GM10266 (cell line): ENCODE measurements at regions not wholly inside any gene's neighbourhood (a gene's known extent, or its start where the extent isn't known, plus 50 kb on each side); places are given as distances from the start of the nearest gene placed in this dataset.

ENCODE experiments used
- DNase-seq: peaks from one replicate; pipeline ENCODE4 v3.0.0; 2012; ENCODE audit errors: extremely low spot score
- TF ChIP-seq, protein P1 (sequence below): IDR thresholded peaks from 2 replicates; pipeline ENCODE4 v1.5.1; 2012; ENCODE audit warnings: mild to moderate bottlenecking, low read depth; ENCODE audit not compliant: control insufficient read depth, insufficient read depth; ENCODE audit errors: missing control alignments

DNA sequence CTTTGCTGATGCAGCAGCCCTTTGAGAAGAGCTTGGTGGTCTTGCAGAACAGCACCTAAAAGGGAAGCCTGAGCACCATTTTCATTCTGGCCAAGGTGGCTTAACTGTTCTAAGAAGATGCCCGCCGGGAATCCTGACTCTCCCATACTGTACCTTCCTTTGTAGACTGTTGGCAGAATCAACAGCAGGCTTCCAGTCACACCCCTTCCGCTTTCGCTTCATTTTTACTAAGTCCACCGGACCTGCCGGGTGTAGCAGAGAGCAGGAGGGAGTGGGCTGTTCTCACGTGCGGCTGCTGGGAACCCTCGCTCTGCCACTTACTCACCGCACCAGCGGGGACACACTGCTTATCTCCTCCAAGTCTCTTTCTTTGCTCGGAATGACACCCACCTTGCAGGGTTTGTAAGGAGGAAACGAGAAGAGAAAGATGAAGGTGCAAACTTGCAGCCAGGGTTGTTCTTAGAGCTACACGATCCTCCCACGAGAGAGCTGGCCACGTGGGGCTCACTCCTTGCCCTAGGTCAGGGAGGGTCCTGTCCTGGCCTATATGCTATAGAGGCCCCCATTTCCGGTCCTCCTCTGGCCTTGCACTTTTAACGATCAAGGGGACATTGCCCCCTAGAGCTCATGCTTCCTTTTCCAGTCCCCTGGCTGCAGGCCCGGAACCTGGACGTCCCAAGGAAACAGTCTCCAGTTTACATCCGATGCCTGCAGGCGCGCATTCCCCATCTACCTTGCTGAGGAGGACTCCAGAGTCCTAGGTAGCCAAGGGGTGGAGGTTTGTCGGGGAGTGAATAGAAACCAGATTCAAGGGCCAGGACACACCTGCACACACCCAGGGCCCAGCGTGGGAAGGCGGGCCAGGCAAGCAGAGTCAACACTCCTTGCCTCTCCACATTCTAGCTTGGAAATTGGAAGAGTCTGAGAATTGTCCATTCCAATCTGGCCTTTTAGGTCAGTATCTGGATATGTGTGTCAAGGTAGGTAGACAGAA is 453.6 kb downstream of the IRS2 start:
- TF ChIP-seq, protein P1, sequence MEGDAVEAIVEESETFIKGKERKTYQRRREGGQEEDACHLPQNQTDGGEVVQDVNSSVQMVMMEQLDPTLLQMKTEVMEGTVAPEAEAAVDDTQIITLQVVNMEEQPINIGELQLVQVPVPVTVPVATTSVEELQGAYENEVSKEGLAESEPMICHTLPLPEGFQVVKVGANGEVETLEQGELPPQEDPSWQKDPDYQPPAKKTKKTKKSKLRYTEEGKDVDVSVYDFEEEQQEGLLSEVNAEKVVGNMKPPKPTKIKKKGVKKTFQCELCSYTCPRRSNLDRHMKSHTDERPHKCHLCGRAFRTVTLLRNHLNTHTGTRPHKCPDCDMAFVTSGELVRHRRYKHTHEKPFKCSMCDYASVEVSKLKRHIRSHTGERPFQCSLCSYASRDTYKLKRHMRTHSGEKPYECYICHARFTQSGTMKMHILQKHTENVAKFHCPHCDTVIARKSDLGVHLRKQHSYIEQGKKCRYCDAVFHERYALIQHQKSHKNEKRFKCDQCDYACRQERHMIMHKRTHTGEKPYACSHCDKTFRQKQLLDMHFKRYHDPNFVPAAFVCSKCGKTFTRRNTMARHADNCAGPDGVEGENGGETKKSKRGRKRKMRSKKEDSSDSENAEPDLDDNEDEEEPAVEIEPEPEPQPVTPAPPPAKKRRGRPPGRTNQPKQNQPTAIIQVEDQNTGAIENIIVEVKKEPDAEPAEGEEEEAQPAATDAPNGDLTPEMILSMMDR = no peak
- no peak for DNase-seq

DNA sequence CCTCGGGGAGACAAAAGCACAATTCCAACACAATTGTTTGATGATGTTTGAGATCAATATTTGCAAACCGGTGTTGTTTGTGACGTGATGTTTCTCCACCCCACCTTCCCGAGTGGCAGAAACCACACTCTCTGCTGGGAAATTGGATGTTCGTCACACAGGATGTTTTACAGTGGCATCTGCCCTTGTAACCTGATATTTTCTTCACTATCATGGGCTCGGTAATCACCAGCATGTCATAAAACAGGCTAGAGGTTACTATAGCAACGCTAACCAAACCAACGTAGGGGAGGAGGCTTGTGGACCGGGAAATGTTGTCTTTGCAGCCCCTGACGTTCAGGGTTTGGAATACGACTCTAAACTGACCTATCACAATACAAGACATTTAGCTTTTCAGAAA is 454.5 kb downstream of the IRS2 start:
- TF ChIP-seq, protein P1 = no peak
- no peak for DNase-seq

GRCh38 chr13:109331011-109331433 is 455.4 kb downstream of the IRS2 start:
- TF ChIP-seq, protein P1 = no peak
- DNase-seq = no peak

DNA sequence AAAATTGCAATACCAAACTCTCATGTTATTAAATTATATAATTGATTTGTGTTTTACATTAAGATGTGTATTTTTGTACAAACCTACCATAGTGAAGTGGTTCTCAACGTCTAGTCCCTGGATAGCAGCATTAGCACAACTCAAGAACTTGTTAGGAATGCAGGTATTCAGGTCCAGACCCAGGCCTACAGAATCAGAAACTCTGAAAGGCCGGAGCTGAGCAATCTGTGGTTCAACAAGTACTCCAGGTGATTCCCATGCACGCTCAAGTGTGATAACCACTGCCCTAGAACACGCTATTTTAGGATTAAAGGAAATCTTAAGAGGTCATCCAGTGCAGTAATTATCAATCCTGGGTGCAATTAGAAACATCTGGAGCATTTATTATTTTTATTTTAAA is 456.3 kb downstream of the IRS2 start:
- DNase-seq = no peak
- TF ChIP-seq, protein P1 = no peak

DNA sequence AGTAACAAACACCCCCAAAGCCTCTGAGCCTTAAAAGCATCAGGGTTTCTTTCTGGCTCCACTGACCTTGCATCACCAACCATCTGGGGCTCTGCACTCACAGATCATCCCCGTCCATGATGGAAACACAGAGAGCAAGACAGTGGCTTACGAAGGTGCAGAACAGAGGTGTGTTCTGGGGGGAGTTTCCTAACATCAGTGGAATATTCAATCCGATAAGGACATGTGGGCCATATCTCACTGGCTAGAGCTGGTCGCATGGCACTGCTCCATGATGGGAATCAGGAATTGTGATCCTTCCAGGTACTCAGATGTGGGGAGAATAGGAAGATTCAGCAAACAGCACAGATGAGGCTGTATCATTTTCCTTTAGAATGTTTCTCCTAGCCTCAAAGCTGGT is 457.2 kb downstream of the IRS2 start:
- TF ChIP-seq, protein P1 = no peak
- no peak for DNase-seq

DNA sequence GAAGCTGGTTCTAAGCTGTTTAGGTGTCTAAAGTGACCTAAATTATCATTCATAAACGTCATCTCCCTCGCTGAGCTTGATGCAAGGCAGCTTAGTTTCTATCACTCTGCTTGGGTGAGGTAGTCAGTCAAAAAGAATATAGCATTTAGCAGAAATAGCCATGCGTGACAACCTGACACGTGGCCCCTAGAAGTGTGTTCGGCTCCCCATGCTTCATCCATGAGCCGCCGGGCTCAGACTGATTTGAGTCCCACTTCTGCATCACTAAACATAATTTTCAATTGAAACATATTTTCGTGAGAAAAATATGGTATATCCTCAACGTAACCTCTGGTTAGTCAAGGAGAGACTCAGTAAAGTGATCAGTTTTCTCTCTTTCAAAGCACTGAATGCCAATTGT is 459.8 kb downstream of the IRS2 start:
- TF ChIP-seq, protein P1 = no peak
- DNase-seq = no peak

- TF ChIP-seq, protein P1 = no peak
- DNase-seq = no peak
These were observed 463.0 kb downstream of the IRS2 start for GRCh38 chr13:109323338-109323737.
